GM12878 (cell line): ENCODE measurements at regions not wholly inside any gene's neighbourhood (a gene's known extent, or its start where the extent isn't known, plus 50 kb on each side); places are given as distances from the start of the nearest gene placed in this dataset.

Experiments
- ATAC-seq: fragments of 200-7000 bp; cut with Tn5 transposase; 3 replicates; pipeline ENCODE4 v1.9.1; 2020; ENCODE audit warnings: mild to moderate bottlenecking, moderate library complexity
- BruUV-seq: library from RNA; stranded (reverse); fragments of 400-500 nt; replicated peaks from 2 replicates; lab custom pipeline; 2021; lab: Mats Ljungman, UMichigan
- CTCF ChIA-PET: fragments of 300-600 bp; sonication (Branson Sonifier 250); formaldehyde crosslinking; extraction: SDS; loops from one replicate; lab custom pipeline; 2021; ENCODE audit warnings: inconsistent platforms; lab: Yijun Ruan, JAX
- POLR2A ChIA-PET: fragments of 350-600 bp; formaldehyde crosslinking; extraction: SDS; loops from one replicate; lab custom pipeline; 2021; ENCODE audit warnings: inconsistent platforms; lab: Charles Lee
- RAD21 ChIA-PET: fragments of 300-600 bp; sonication (Branson Sonifier 250); formaldehyde crosslinking; loops from one replicate; lab custom pipeline; 2023; ENCODE audit warnings: antibody characterized with exemption; ENCODE audit not compliant: unreplicated experiment; lab: Charles Lee
- SMC1A ChIA-PET: fragments of 300-600 bp; sonication (Branson Sonifier 250); formaldehyde crosslinking; loops from one replicate; lab custom pipeline; 2023; ENCODE audit not compliant: unreplicated experiment, uncharacterized antibody; lab: Charles Lee
- DNase-seq: peaks from one replicate; pipeline ENCODE4 v3.0.0-alpha.2; 2011; ENCODE audit warnings: low read depth, low spot score
- FAIRE-seq: peaks from 3 replicates; lab custom pipeline; 2011; peaks lifted over from hg19 to GRCh38; lab: Jason Lieb, UNC
- H2AFZ ChIP-seq: 2 replicates; pipeline ENCODE4 v1.6.0; 2011; ENCODE audit warnings: low read depth, low read length, control low read depth; ENCODE audit not compliant: control insufficient read depth
- H3K27ac ChIP-seq: 2 replicates; pipeline ENCODE4 v1.5.1; 2011; ENCODE audit warnings: control low read depth; ENCODE audit not compliant: control insufficient read depth, insufficient read depth
- H3K27me3 ChIP-seq, 2 experiments: replicated peaks in 1 of 2; 2 replicates each; pipeline versions ENCODE4 v1.6.0 to v1.6.1; 2011; ENCODE audit warnings: low read length in 1 of 2; ENCODE audit not compliant: control insufficient read depth in 2 of 2, insufficient read depth in 2 of 2
- H3K36me3 ChIP-seq, 2 experiments: 2 replicates each; pipeline ENCODE4 v1.5.1; 2011; ENCODE audit warnings: low read length in 1 of 2; ENCODE audit not compliant: control insufficient read depth in 2 of 2, insufficient read depth in 2 of 2
- H3K4me1 ChIP-seq: 2 replicates; pipeline ENCODE4 v1.6.1; 2011; ENCODE audit warnings: mild to moderate bottlenecking, low read length, moderate library complexity, mixed read lengths; ENCODE audit not compliant: control insufficient read depth, insufficient read depth
- H3K4me2 ChIP-seq: 2 replicates; pipeline ENCODE4 v1.6.0; 2011; ENCODE audit warnings: control low read depth; ENCODE audit not compliant: control insufficient read depth, insufficient read depth
- H3K4me3 ChIP-seq: fragments of 200-600 bp; sonication (generic); 2 replicates; pipeline ENCODE4 v1.5.1; 2016
- H3K79me2 ChIP-seq: 2 replicates; pipeline ENCODE4 v1.6.0; 2011; ENCODE audit warnings: low read length; ENCODE audit not compliant: control insufficient read depth, insufficient read depth
- H3K9ac ChIP-seq: 2 replicates; pipeline ENCODE4 v1.8.0; 2011; ENCODE audit warnings: low read length, control low read depth, mixed read lengths; ENCODE audit not compliant: control insufficient read depth, insufficient read depth
- H3K9me3 ChIP-seq: replicated peaks from 3 replicates; pipeline ENCODE4 v1.5.1; 2011; ENCODE audit warnings: mild to moderate bottlenecking, low read length; ENCODE audit not compliant: control insufficient read depth, insufficient read depth
- H4K20me1 ChIP-seq: 2 replicates; pipeline ENCODE4 v1.6.0; 2011; ENCODE audit not compliant: control insufficient read depth, insufficient read depth
- BCL11A ChIP-seq: IDR thresholded peaks from 2 replicates; pipeline ENCODE4 v1.6.1; 2011; ENCODE audit warnings: low read depth, low read length
- BMI1 ChIP-seq: fragments of 450-650 bp; IDR thresholded peaks from 2 replicates; pipeline ENCODE4 v1.6.1; 2016; ENCODE audit warnings: mild to moderate bottlenecking, moderate library complexity, borderline replicate concordance
- CREB1 ChIP-seq: IDR thresholded peaks from 2 replicates; pipeline ENCODE4 v1.6.1; 2012; ENCODE audit warnings: low read depth, mild to moderate bottlenecking, inconsistent platforms
- EP300 ChIP-seq, 2 experiments: fragments of 150-350 bp in 1 of 2; IDR thresholded peaks; 2 replicates each; pipeline ENCODE4 v1.6.1; 2011 to 2012; ENCODE audit warnings: low read depth in 2 of 2, low read length in 2 of 2, borderline replicate concordance in 1 of 2, improper control_type of control experiment in 1 of 2, inconsistent platforms in 1 of 2; ENCODE audit not compliant: control insufficient read depth in 1 of 2
- EZH2 ChIP-seq: IDR thresholded peaks from 2 replicates; pipeline ENCODE4 v1.6.1; 2012; ENCODE audit warnings: low read depth, mild to moderate bottlenecking, control low read depth, inconsistent platforms, low read length, borderline replicate concordance; ENCODE audit not compliant: control insufficient read depth
- IKZF1 ChIP-seq: fragments of 450-650 bp; conservative IDR thresholded peaks from 2 replicates; pipeline ENCODE4 v1.6.1; 2017; ENCODE audit warnings: antibody characterized with exemption, mild to moderate bottlenecking
- JUND ChIP-seq: IDR thresholded peaks from 2 replicates; pipeline ENCODE4 v1.6.1; 2012; ENCODE audit warnings: low read depth, mild to moderate bottlenecking, low read length, improper control_type of control experiment, moderate library complexity
- KDM1A ChIP-seq: fragments of 200-600 bp; sonication (generic); IDR thresholded peaks from 2 replicates; pipeline ENCODE4 v1.6.1; 2016; ENCODE audit warnings: borderline replicate concordance
- LARP7 ChIP-seq: fragments of 450-650 bp; IDR thresholded peaks from 2 replicates; pipeline ENCODE4 v1.6.1; 2017; ENCODE audit warnings: mild to moderate bottlenecking
- MEF2A ChIP-seq: IDR thresholded peaks from 2 replicates; pipeline ENCODE4 v1.6.1; 2011; ENCODE audit warnings: low read depth, mild to moderate bottlenecking, low read length, moderate library complexity; ENCODE audit not compliant: insufficient read depth
- MTA3 ChIP-seq: IDR thresholded peaks from 2 replicates; pipeline ENCODE4 v1.6.1; 2012; ENCODE audit warnings: low read length, inconsistent platforms, borderline replicate concordance
- NBN ChIP-seq: fragments of 450-650 bp; IDR thresholded peaks from 2 replicates; pipeline ENCODE4 v1.6.1; 2016
- NFIC ChIP-seq: IDR thresholded peaks from 2 replicates; pipeline ENCODE4 v1.6.1; 2012; ENCODE audit warnings: low read depth, mild to moderate bottlenecking, inconsistent platforms, low read length, moderate library complexity
- NFYB ChIP-seq: IDR thresholded peaks from 2 replicates; pipeline ENCODE4 v1.6.1; 2011; ENCODE audit warnings: low read depth, mild to moderate bottlenecking, low read length, improper control_type of control experiment, moderate library complexity; ENCODE audit not compliant: insufficient read depth
- NR2F1 ChIP-seq: fragments of 450-650 bp; conservative IDR thresholded peaks from 2 replicates; pipeline ENCODE4 v1.6.1; 2017; ENCODE audit warnings: mild to moderate bottlenecking
- PML ChIP-seq: IDR thresholded peaks from 2 replicates; pipeline ENCODE4 v1.6.1; 2012; ENCODE audit warnings: low read length, inconsistent platforms
- RELA ChIP-seq: fragments of 450-650 bp; IDR thresholded peaks from 2 replicates; pipeline ENCODE4 v1.8.0; 2014; ENCODE audit warnings: borderline replicate concordance; ENCODE audit not compliant: partially characterized antibody
- RUNX3 ChIP-seq: IDR thresholded peaks from 2 replicates; pipeline ENCODE4 v1.6.1; 2012; ENCODE audit warnings: low read length, inconsistent platforms
- SP1 ChIP-seq: IDR thresholded peaks from one replicate; pipeline ENCODE4 v1.6.1; 2011; ENCODE audit warnings: low read depth, low read length
- SRF ChIP-seq, 2 experiments: IDR thresholded peaks; 2 replicates each; pipeline ENCODE4 v1.6.1; 2011; ENCODE audit warnings: low read depth in 2 of 2, low read length in 2 of 2, mild to moderate bottlenecking in 1 of 2, moderate library complexity in 1 of 2
- STAT1 ChIP-seq: fragments of 450-650 bp; conservative IDR thresholded peaks from 2 replicates; pipeline ENCODE4 v1.6.1; 2014; ENCODE audit warnings: antibody characterized with exemption, mild to moderate bottlenecking
- TCF3 ChIP-seq: IDR thresholded peaks from 2 replicates; pipeline ENCODE4 v1.6.1; 2012; ENCODE audit warnings: low read depth, mild to moderate bottlenecking, low read length, borderline replicate concordance; ENCODE audit not compliant: insufficient read depth
- ZBED1 ChIP-seq: IDR thresholded peaks from 2 replicates; pipeline ENCODE4 v1.6.1; 2016; ENCODE audit warnings: borderline replicate concordance
- WGBS: methylation state at CpG from one replicate; pipeline ENCODE4 v1.1.6; 2016; ENCODE audit warnings: low lambda C conversion rate; ENCODE audit not compliant: insufficient replicate concordance, insufficient coverage; ENCODE audit errors: missing lambda C conversion rate; 5-methylcytosine and 5-hydroxymethylcytosine counted together
- in situ Hi-C: fragments of 300-500 bp; cut with MboI; formaldehyde crosslinking; loops from 9 replicates; pipeline ENCODE4 v1.14.3; 2018; ENCODE audit warnings: mixed read lengths
- intact Hi-C: fragments of 100-400 bp; cut with micrococcal nuclease; formaldehyde crosslinking; loops from one replicate; pipeline ENCODE4 v1.14.2; 2022; ENCODE audit not compliant: unreplicated experiment
- TF ChIP-seq, protein P1 (sequence below): fragments of 450-650 bp; IDR thresholded peaks from 2 replicates; pipeline ENCODE4 v1.6.1; 2016; ENCODE audit warnings: mild to moderate bottlenecking

- Histone ChIP-seq H3K36me3 (no peaks in the 10 kb centered on the region; a peak in 1 of 4 replicates), H3K9me3 (peaks cover 4% of the 10 kb centered on the region; the same call in 2 of the 3 replicates), H3K4me2 (peak overlapping the region; percentile 70; the same call in 1 of the 2 replicates), H3K9ac (peak overlapping the region; percentile 43), H3K27ac (peak overlapping the region; percentile 81), H4K20me1 (no peaks in the 10 kb centered on the region), H3K4me1 (peaks cover 70% of the 10 kb centered on the region), H3K27me3 (no peaks in the 10 kb centered on the region), H3K79me2 (peaks cover 44% of the 10 kb centered on the region), H3K4me3 (peak overlapping the region; percentile 49; the same call in 1 of the 2 replicates), H2AFZ (no peak overlapping the region)
- in situ Hi-C loops (no loop called here), intact Hi-C loops (loop anchor here (1.0 to 5.0 kb wide), 5 partner anchors 10 to 119 kb away; no protein-coding TSS in a partner anchor)
- TSS peak; percentile 33 for BruUV-seq
- under 1% methylated on average over 7 of the region's 7 CpGs for WGBS
- SMC1A ChIA-PET: interaction anchor here (1.1 to 2.1 kb wide), 6 partner anchors 8 to 58 kb away, joined by 3 to 10 read pairs (median 4); no protein-coding TSS in a partner anchor
- POLR2A ChIA-PET: interaction anchor here (0.6 to 1.6 kb wide), 6 partner anchors 8 to 127 kb away, joined by 3 to 6 read pairs (median 4); no protein-coding TSS in a partner anchor
- ATAC-seq (peak; percentile 79), FAIRE-seq (peak; percentile 38), DNase-seq (peak; percentile 95)
- RAD21 ChIA-PET: interaction anchor here (0.7 to 1.5 kb wide), 7 partner anchors 10 to 134 kb away, joined by 3 to 5 read pairs (median 4); no protein-coding TSS in a partner anchor
- CTCF ChIA-PET: interaction anchor here (0.9 to 1.8 kb wide), 4 partner anchors 8 to 134 kb away, joined by 3 to 5 read pairs (median 4); no protein-coding TSS in a partner anchor
- no peak for TF ChIP-seq TCF3
- peak; percentile 97 for TF ChIP-seq BCL11A
- no peak for TF ChIP-seq LARP7
- peak; percentile 94 for TF ChIP-seq MEF2A
- no peak for TF ChIP-seq STAT1
- peak; percentile 87; the same call in 1 of the 2 replicates for TF ChIP-seq JUND
- TF ChIP-seq NFYB: no peak
- peak; percentile 70; the same call in 1 of the 2 replicates for TF ChIP-seq CREB1
- TF ChIP-seq BMI1: peak; percentile 91
- peak; percentile 89 to 95 for TF ChIP-seq EP300 (IDR thresholded peaks at IDR 0.05; ENCODE audit: borderline replicate concordance in 1 of 2, control insufficient read depth in 1 of 2, low read depth in 2 of 2, low read length in 2 of 2)
- TF ChIP-seq NFIC: peak; percentile 100
- TF ChIP-seq NR2F1: peak; percentile 64
- TF ChIP-seq SP1: peak; percentile 30
- TF ChIP-seq RELA: peak; percentile 97
- TF ChIP-seq RUNX3: peak; percentile 97
- TF ChIP-seq NBN: peak; percentile 77
- TF ChIP-seq MTA3: peak; percentile 95; the same call in 1 of the 2 replicates
- TF ChIP-seq IKZF1: peak; percentile 78
- peak; percentile 87 for TF ChIP-seq ZBED1
- TF ChIP-seq EZH2: no peak
- TF ChIP-seq, protein P1, sequence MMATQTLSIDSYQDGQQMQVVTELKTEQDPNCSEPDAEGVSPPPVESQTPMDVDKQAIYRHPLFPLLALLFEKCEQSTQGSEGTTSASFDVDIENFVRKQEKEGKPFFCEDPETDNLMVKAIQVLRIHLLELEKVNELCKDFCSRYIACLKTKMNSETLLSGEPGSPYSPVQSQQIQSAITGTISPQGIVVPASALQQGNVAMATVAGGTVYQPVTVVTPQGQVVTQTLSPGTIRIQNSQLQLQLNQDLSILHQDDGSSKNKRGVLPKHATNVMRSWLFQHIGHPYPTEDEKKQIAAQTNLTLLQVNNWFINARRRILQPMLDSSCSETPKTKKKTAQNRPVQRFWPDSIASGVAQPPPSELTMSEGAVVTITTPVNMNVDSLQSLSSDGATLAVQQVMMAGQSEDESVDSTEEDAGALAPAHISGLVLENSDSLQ: no peak; the same call in 1 of the 2 replicates
- TF ChIP-seq KDM1A: no peak
- peak; percentile 84 for TF ChIP-seq PML
- 0 out of 4 replicates have a peak, but pooled peaks of 1 of the 2 experiments have one; percentile 45 for TF ChIP-seq SRF (IDR thresholded peaks at IDR 0.05; ENCODE audit: low read depth in 2 of 2, low read length in 2 of 2)
Measured at GRCh38 chr7:131031099-131031868, 296.4 kb upstream of the MKLN1 start.
